ENCODE measurements at regions not wholly inside any gene's neighbourhood (a gene's known extent, or its start where the extent isn't known, plus 50 kb on each side); places are given as distances from the start of the nearest gene placed in this dataset.

GRCh38 chr3:71968544-71968943 is 183.6 kb upstream of the PROK2 start:
- no peaks in the 10 kb centered on the region for H3K36me3 ChIP-seq (ENCODE audit: control insufficient read depth, insufficient read depth, low read length)
- H3K9me3 ChIP-seq (ENCODE audit: control insufficient read depth, insufficient read depth, low read length), result no peaks in the 10 kb centered on the region
- WGBS (ENCODE audit: insufficient coverage), result 83% methylated on average over 1 of the region's 4 CpGs
- no peak overlapping the region for H3K27ac ChIP-seq (ENCODE audit: low read depth, low read length)
- peak in 1 of 6 donors; percentile 86 for DNase-seq (ENCODE audit: low read depth in 4 of 6, low spot score in 6 of 6)
- no peak overlapping the region for H3K4me3 ChIP-seq (ENCODE audit: low read depth, low read length)
- H3K27me3 ChIP-seq (ENCODE audit: control insufficient read depth, insufficient read depth, low read length), result peaks cover 8% of the 10 kb centered on the region
- H3K4me1 ChIP-seq (ENCODE audit: control insufficient read depth, insufficient read depth, low read length), result no peaks in the 10 kb centered on the region

GRCh38 chr3:71966185-71966584 is 181.2 kb upstream of the PROK2 start:
- Histone ChIP-seq H3K9me3 (ENCODE audit: control insufficient read depth, insufficient read depth, low read length) (no peaks in the 10 kb centered on the region), H3K4me1 (ENCODE audit: control insufficient read depth, insufficient read depth, low read length) (no peaks in the 10 kb centered on the region), H3K36me3 (ENCODE audit: control insufficient read depth, insufficient read depth, low read length) (no peaks in the 10 kb centered on the region), H3K4me3 (ENCODE audit: low read depth, low read length) (no peak overlapping the region), H3K27me3 (ENCODE audit: control insufficient read depth, insufficient read depth, low read length) (peaks cover 8% of the 10 kb centered on the region), H3K27ac (ENCODE audit: low read depth, low read length) (no peak overlapping the region)
- DNase-seq (ENCODE audit: low read depth in 4 of 6, low spot score in 6 of 6), result no peak
- 83% methylated on average over 2 of the region's 3 CpGs for WGBS (ENCODE audit: insufficient coverage)

GRCh38 chr3:71964170-71964569 is 179.2 kb upstream of the PROK2 start:
- no peak for DNase-seq (ENCODE audit: low read depth in 4 of 6, low spot score in 6 of 6)
- Histone ChIP-seq H3K27ac (ENCODE audit: low read depth, low read length) (no peak overlapping the region), H3K36me3 (ENCODE audit: control insufficient read depth, insufficient read depth, low read length) (no peaks in the 10 kb centered on the region), H3K9me3 (ENCODE audit: control insufficient read depth, insufficient read depth, low read length) (no peaks in the 10 kb centered on the region), H3K4me3 (ENCODE audit: low read depth, low read length) (no peak overlapping the region), H3K4me1 (ENCODE audit: control insufficient read depth, insufficient read depth, low read length) (no peaks in the 10 kb centered on the region), H3K27me3 (ENCODE audit: control insufficient read depth, insufficient read depth, low read length) (peaks cover 8% of the 10 kb centered on the region)
- WGBS (ENCODE audit: insufficient coverage), result no CpG with 5 or more reads among the region's 1 CpG

GRCh38 chr3:71962561-71963240 is 177.8 kb upstream of the PROK2 start:
- H3K36me3 ChIP-seq (ENCODE audit: control insufficient read depth, insufficient read depth, low read length), result no peaks in the 10 kb centered on the region
- H3K27ac ChIP-seq (ENCODE audit: low read depth, low read length), result no peak overlapping the region
- WGBS (ENCODE audit: insufficient coverage), result 83% methylated on average over 6 of the region's 8 CpGs
- peaks cover 6% of the 10 kb centered on the region for H3K27me3 ChIP-seq (ENCODE audit: control insufficient read depth, insufficient read depth, low read length)
- no peak for DNase-seq (ENCODE audit: low read depth in 4 of 6, low spot score in 6 of 6)
- no peak overlapping the region for H3K4me3 ChIP-seq (ENCODE audit: low read depth, low read length)
- H3K9me3 ChIP-seq (ENCODE audit: control insufficient read depth, insufficient read depth, low read length), result peaks cover 3% of the 10 kb centered on the region
- no peaks in the 10 kb centered on the region for H3K4me1 ChIP-seq (ENCODE audit: control insufficient read depth, insufficient read depth, low read length)

GRCh38 chr3:71961891-71962290 is 176.9 kb upstream of the PROK2 start:
- no peak for DNase-seq (ENCODE audit: low read depth in 4 of 6, low spot score in 6 of 6)
- WGBS (ENCODE audit: insufficient coverage), result no CpG with 5 or more reads among the region's 2 CpGs
- H3K27ac ChIP-seq (ENCODE audit: low read depth, low read length), result no peak overlapping the region
- H3K4me3 ChIP-seq (ENCODE audit: low read depth, low read length), result no peak overlapping the region
- peaks cover 3% of the 10 kb centered on the region for H3K9me3 ChIP-seq (ENCODE audit: control insufficient read depth, insufficient read depth, low read length)
- no peaks in the 10 kb centered on the region for H3K36me3 ChIP-seq (ENCODE audit: control insufficient read depth, insufficient read depth, low read length)
- peaks cover 4% of the 10 kb centered on the region for H3K27me3 ChIP-seq (ENCODE audit: control insufficient read depth, insufficient read depth, low read length)
- no peaks in the 10 kb centered on the region for H3K4me1 ChIP-seq (ENCODE audit: control insufficient read depth, insufficient read depth, low read length)

GRCh38 chr3:71961378-71961777 is 176.4 kb upstream of the PROK2 start:
- no peak for DNase-seq (ENCODE audit: low read depth in 4 of 6, low spot score in 6 of 6)
- H3K27me3 ChIP-seq (ENCODE audit: control insufficient read depth, insufficient read depth, low read length), result no peaks in the 10 kb centered on the region
- H3K9me3 ChIP-seq (ENCODE audit: control insufficient read depth, insufficient read depth, low read length), result peaks cover 3% of the 10 kb centered on the region
- H3K36me3 ChIP-seq (ENCODE audit: control insufficient read depth, insufficient read depth, low read length), result no peaks in the 10 kb centered on the region
- H3K4me3 ChIP-seq (ENCODE audit: low read depth, low read length), result no peak overlapping the region
- no peak overlapping the region for H3K27ac ChIP-seq (ENCODE audit: low read depth, low read length)
- H3K4me1 ChIP-seq (ENCODE audit: control insufficient read depth, insufficient read depth, low read length), result peaks cover 3% of the 10 kb centered on the region
- WGBS (ENCODE audit: insufficient coverage), result no CpG with 5 or more reads among the region's 2 CpGs

GRCh38 chr3:71958533-71958932 is 173.6 kb upstream of the PROK2 start:
- H3K36me3 ChIP-seq (ENCODE audit: control insufficient read depth, insufficient read depth, low read length), result no peaks in the 10 kb centered on the region
- no peak overlapping the region for H3K27ac ChIP-seq (ENCODE audit: low read depth, low read length)
- H3K9me3 ChIP-seq (ENCODE audit: control insufficient read depth, insufficient read depth, low read length), result peaks cover 3% of the 10 kb centered on the region
- H3K4me1 ChIP-seq (ENCODE audit: control insufficient read depth, insufficient read depth, low read length), result peaks cover 15% of the 10 kb centered on the region
- no peaks in the 10 kb centered on the region for H3K27me3 ChIP-seq (ENCODE audit: control insufficient read depth, insufficient read depth, low read length)
- H3K4me3 ChIP-seq (ENCODE audit: low read depth, low read length), result no peak overlapping the region
- DNase-seq (ENCODE audit: low read depth in 4 of 6, low spot score in 6 of 6), result no peak
- 89% methylated on average over 1 of the region's 2 CpGs for whole genome bisulfite sequencing (ENCODE audit: insufficient coverage)

GRCh38 chr3:71956716-71957115 is 171.8 kb upstream of the PROK2 start:
- 85% methylated on average over 2 of the region's 3 CpGs for WGBS (ENCODE audit: insufficient coverage)

GRCh38 chr3:71956069-71956340 is 171.1 kb upstream of the PROK2 start:
- no peak overlapping the region for H3K4me3 ChIP-seq (ENCODE audit: low read depth, low read length)
- H3K27me3 ChIP-seq (ENCODE audit: control insufficient read depth, insufficient read depth, low read length), result no peaks in the 10 kb centered on the region
- no peak overlapping the region for H3K27ac ChIP-seq (ENCODE audit: low read depth, low read length)
- no CpG with 5 or more reads among the region's 2 CpGs for WGBS (ENCODE audit: insufficient coverage)
- DNase-seq (ENCODE audit: low read depth in 4 of 6, low spot score in 6 of 6), result no peak
- peaks cover 15% of the 10 kb centered on the region for H3K4me1 ChIP-seq (ENCODE audit: control insufficient read depth, insufficient read depth, low read length)
- peaks cover 3% of the 10 kb centered on the region for H3K9me3 ChIP-seq (ENCODE audit: control insufficient read depth, insufficient read depth, low read length)
- H3K36me3 ChIP-seq (ENCODE audit: control insufficient read depth, insufficient read depth, low read length), result no peaks in the 10 kb centered on the region

More at GRCh38 chr3:71956716-71957115, 171.8 kb upstream of the PROK2 start:
- Histone ChIP-seq H3K27me3 (ENCODE audit: control insufficient read depth, insufficient read depth, low read length) (no peaks in the 10 kb centered on the region), H3K4me3 (ENCODE audit: low read depth, low read length) (no peak overlapping the region), H3K4me1 (ENCODE audit: control insufficient read depth, insufficient read depth, low read length) (peaks cover 15% of the 10 kb centered on the region), H3K9me3 (ENCODE audit: control insufficient read depth, insufficient read depth, low read length) (peaks cover 3% of the 10 kb centered on the region), H3K27ac (ENCODE audit: low read depth, low read length) (no peak overlapping the region), H3K36me3 (ENCODE audit: control insufficient read depth, insufficient read depth, low read length) (no peaks in the 10 kb centered on the region)
- no peak for DNase-seq (ENCODE audit: low read depth in 4 of 6, low spot score in 6 of 6)

- Histone ChIP-seq H3K27ac (ENCODE audit: low read depth, low read length) (no peak overlapping the region), H3K27me3 (ENCODE audit: control insufficient read depth, insufficient read depth, low read length) (no peaks in the 10 kb centered on the region), H3K9me3 (ENCODE audit: control insufficient read depth, insufficient read depth, low read length) (peaks cover 3% of the 10 kb centered on the region), H3K4me3 (ENCODE audit: low read depth, low read length) (no peak overlapping the region), H3K4me1 (ENCODE audit: control insufficient read depth, insufficient read depth, low read length) (peaks cover 15% of the 10 kb centered on the region), H3K36me3 (ENCODE audit: control insufficient read depth, insufficient read depth, low read length) (no peaks in the 10 kb centered on the region)
- WGBS (ENCODE audit: insufficient coverage), result 22% methylated on average over 12 of the region's 12 CpGs
- peak; percentile 75 to 97 (median 86) for DNase-seq (ENCODE audit: low read depth in 4 of 6, low spot score in 6 of 6)
Observed at GRCh38 chr3:71955240-71956068, 170.5 kb upstream of the PROK2 start.
